ENCODE measurements at regions not wholly inside any gene's neighbourhood (a gene's known extent, or its start where the extent isn't known, plus 50 kb on each side); places are given as distances from the start of the nearest gene placed in this dataset.

DNA sequence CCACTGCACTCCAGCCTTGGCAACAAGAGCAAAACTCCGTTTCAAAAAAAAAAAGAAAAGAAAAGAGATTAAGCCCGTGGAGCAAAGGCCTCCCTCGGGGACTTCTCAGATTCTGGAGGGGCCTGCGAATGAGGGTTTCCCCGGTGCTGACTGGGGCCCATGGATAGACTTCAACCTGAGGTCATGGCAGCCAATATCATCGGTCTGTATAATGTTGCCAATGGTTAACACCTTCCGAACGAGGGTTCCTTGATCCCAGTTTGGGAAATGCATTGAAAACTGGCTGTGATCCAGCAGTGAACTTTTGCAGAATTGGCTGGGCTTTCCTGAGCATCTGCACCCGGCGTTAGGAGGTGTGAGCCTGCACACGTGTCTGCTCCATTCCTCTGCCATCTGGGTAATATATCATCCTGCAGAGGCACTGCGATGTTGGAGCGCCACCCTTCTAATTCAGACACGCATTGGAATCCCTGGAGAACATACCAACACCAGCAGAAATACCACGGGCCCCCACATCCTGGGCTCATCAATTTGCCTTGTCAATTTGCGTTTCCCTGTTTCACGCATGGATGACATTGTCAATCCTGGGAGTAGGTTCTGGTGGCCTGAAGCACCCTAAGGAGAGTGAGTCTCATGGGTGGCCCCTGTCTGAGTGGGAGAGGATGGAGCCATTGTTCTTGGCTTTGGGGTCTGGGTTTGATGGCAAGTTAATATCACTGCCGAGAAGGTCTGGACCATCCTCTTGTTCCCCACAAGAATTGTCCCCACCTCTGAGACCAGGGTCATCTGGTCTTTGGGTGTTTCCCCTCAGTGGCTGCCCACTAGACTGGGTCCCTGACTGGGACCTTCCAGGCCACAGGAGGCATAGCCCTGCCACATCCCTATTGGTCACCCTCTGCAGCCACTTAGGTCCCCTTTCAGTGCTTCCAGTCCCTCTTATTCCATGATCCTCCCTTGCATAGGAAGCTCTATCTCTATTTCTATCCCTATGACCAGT, 441.0 kb downstream of the PTPRU start:
- H3K27me3 ChIP-seq (ENCODE audit: control insufficient read depth in 3 of 3, insufficient read depth in 3 of 3, low read length in 2 of 3): no peaks in the 10 kb centered on the region
- no peak overlapping the region for H3K27ac ChIP-seq (ENCODE audit: low read depth in 1 of 2, low read length in 1 of 2)
- peak in 1 of 3 donors; percentile 9 for DNase-seq
- no peak for ATAC-seq (ENCODE audit: insufficient read depth, low FRiP score)
- H3K4me1 ChIP-seq (ENCODE audit: control insufficient read depth in 5 of 5, insufficient read depth in 5 of 5, low read length in 5 of 5): peaks cover 0 to under 1% (median 0%) of the 10 kb centered on the region in 5 donors
- no peak overlapping the region for H3K4me3 ChIP-seq
- 70 to 72% methylated on average over 18 of the region's 18 CpGs for WGBS, 2 donors
- TF ChIP-seq CTCF (IDR thresholded peaks at IDR 0.05; ENCODE audit: control extremely low read depth, extremely low read depth): no peak
- H3K9me3 ChIP-seq (ENCODE audit: control insufficient read depth in 4 of 4, insufficient read depth in 3 of 4, low read length in 3 of 4): no peaks in the 10 kb centered on the region
- H3K36me3 ChIP-seq (ENCODE audit: control insufficient read depth in 4 of 4, insufficient read depth in 4 of 4, low read length in 4 of 4): no peaks in the 10 kb centered on the region
- H3K9ac ChIP-seq (ENCODE audit: insufficient read depth in 1 of 2, low read length in 2 of 2): no peak overlapping the region

GRCh38 chr1:29676496-29676895, 440.2 kb downstream of the PTPRU start:
- Histone ChIP-seq H3K9ac (ENCODE audit: insufficient read depth in 1 of 2, low read length in 2 of 2) (no peak overlapping the region), H3K27me3 (ENCODE audit: control insufficient read depth in 3 of 3, insufficient read depth in 3 of 3, low read length in 2 of 3) (no peaks in the 10 kb centered on the region), H3K9me3 (ENCODE audit: control insufficient read depth in 4 of 4, insufficient read depth in 3 of 4, low read length in 3 of 4) (no peaks in the 10 kb centered on the region), H3K4me1 (ENCODE audit: control insufficient read depth in 5 of 5, insufficient read depth in 5 of 5, low read length in 5 of 5) (no peaks in the 10 kb centered on the region), H3K36me3 (ENCODE audit: control insufficient read depth in 4 of 4, insufficient read depth in 4 of 4, low read length in 4 of 4) (no peaks in the 10 kb centered on the region), H3K27ac (ENCODE audit: low read depth in 1 of 2, low read length in 1 of 2) (no peak overlapping the region), H3K4me3 (no peak overlapping the region)
- 64 to 79% methylated on average over 3 to 4 of the region's 4 CpGs for WGBS, 2 donors
- TF ChIP-seq CTCF (IDR thresholded peaks at IDR 0.05; ENCODE audit: control extremely low read depth, extremely low read depth): no peak
- ATAC-seq (ENCODE audit: insufficient read depth, low FRiP score) (no peak), DNase-seq (no peak)

- DNase-seq (peak; percentile 19 to 69 (median 43)), ATAC-seq (ENCODE audit: insufficient read depth, low FRiP score) (no peak)
- WGBS, 2 donors: 58% methylated on average over 12 of the region's 12 CpGs
- no peak overlapping the region for H3K4me3 ChIP-seq
- H3K36me3 ChIP-seq (ENCODE audit: control insufficient read depth in 4 of 4, insufficient read depth in 4 of 4, low read length in 4 of 4): no peaks in the 10 kb centered on the region
- no peak for TF ChIP-seq CTCF (IDR thresholded peaks at IDR 0.05; ENCODE audit: control extremely low read depth, extremely low read depth)
- H3K4me1 ChIP-seq (ENCODE audit: control insufficient read depth in 5 of 5, insufficient read depth in 5 of 5, low read length in 5 of 5): no peaks in the 10 kb centered on the region
- no peaks in the 10 kb centered on the region for H3K27me3 ChIP-seq (ENCODE audit: control insufficient read depth in 3 of 3, insufficient read depth in 3 of 3, low read length in 2 of 3)
- H3K9ac ChIP-seq (ENCODE audit: insufficient read depth in 1 of 2, low read length in 2 of 2): no peak overlapping the region
- H3K27ac ChIP-seq (ENCODE audit: low read depth in 1 of 2, low read length in 1 of 2): no peak overlapping the region
- H3K9me3 ChIP-seq (ENCODE audit: control insufficient read depth in 4 of 4, insufficient read depth in 3 of 4, low read length in 3 of 4): no peaks in the 10 kb centered on the region
These were observed 439.4 kb downstream of the PTPRU start for GRCh38 chr1:29675481-29676263.
